AG04449 (cell line): ENCODE measurements at regions not wholly inside any gene's neighbourhood (a gene's known extent, or its start where the extent isn't known, plus 50 kb on each side); places are given as distances from the start of the nearest gene placed in this dataset.

Experiments used
- CTCF ChIA-PET: fragments of 350-600 bp; formaldehyde crosslinking; extraction: SDS; loops from one replicate; lab custom pipeline; 2021; ENCODE audit warnings: antibody characterized with exemption; lab: Yijun Ruan, JAX
- POLR2A ChIA-PET: fragments of 400-600, 350-600 bp; formaldehyde crosslinking; extraction: SDS; loops from one replicate; lab custom pipeline; 2020; ENCODE audit warnings: antibody characterized with exemption, inconsistent platforms; lab: Yijun Ruan, JAX
- DNase-seq: peaks from one replicate; pipeline ENCODE4 v3.0.0-alpha.2; 2010; ENCODE audit warnings: low read depth, low spot score
- H3K4me3 ChIP-seq: 2 replicates; pipeline ENCODE4 v1.5.1; 2011; ENCODE audit warnings: low read depth, mild to moderate bottlenecking, control low read depth, low read length
- CTCF ChIP-seq: IDR thresholded peaks from one replicate; pipeline ENCODE4 v1.5.1; 2011; ENCODE audit warnings: mild to moderate bottlenecking, moderate library complexity, low read length, control low read depth, inconsistent platforms; ENCODE audit not compliant: insufficient read depth; ENCODE audit errors: missing control alignments

- no peak for TF ChIP-seq CTCF
- H3K4me3 ChIP-seq = no peak overlapping the region
- CTCF ChIA-PET = interaction anchor here (0.7 to 6.9 kb wide), 13 partner anchors 9 to 736 kb away, joined by 3 to 53 read pairs (median 5); a partner anchor contains a TSS
- no peak for DNase-seq
- POLR2A ChIA-PET = no interaction called here
These were observed 87.8 kb upstream of the PRSS16 start for GRCh38 chr6:27159725-27160124.

DNA sequence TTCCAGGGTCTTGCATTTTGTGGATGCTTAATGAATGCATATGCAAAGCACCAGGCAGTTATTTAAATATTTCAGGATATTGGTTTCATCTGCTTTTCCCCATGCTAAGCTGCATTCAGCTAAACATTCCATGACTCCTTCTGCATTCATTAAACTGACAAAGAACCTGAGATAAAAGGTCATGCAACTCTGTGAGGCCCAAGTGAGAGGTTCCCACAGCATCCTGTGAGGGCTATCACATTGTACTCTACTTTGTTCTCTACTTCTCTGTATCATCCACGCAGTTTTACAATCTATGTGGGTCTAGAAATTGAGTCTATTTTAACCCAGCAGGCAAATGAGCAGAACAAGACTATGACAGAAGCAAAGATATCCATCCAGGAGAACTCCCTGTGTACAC is 86.4 kb upstream of the PRSS16 start:
- no peak overlapping the region for H3K4me3 ChIP-seq
- TF ChIP-seq CTCF = no peak
- ChIA-PET CTCF (interaction anchor here (0.7 to 6.9 kb wide), 19 partner anchors 10 to 1195 kb away, joined by 3 to 53 read pairs (median 5); a partner anchor contains a TSS), POLR2A (no interaction called here)
- DNase-seq = no peak

GRCh38 chr6:27161603-27161945 is 85.9 kb upstream of the PRSS16 start:
- no peak for TF ChIP-seq CTCF
- DNase-seq = no peak
- POLR2A ChIA-PET = no interaction called here
- no peak overlapping the region for H3K4me3 ChIP-seq
- CTCF ChIA-PET = interaction anchor here (0.7 to 6.9 kb wide), 16 partner anchors 10 to 1195 kb away, joined by 3 to 53 read pairs (median 5); a partner anchor contains a TSS

DNA sequence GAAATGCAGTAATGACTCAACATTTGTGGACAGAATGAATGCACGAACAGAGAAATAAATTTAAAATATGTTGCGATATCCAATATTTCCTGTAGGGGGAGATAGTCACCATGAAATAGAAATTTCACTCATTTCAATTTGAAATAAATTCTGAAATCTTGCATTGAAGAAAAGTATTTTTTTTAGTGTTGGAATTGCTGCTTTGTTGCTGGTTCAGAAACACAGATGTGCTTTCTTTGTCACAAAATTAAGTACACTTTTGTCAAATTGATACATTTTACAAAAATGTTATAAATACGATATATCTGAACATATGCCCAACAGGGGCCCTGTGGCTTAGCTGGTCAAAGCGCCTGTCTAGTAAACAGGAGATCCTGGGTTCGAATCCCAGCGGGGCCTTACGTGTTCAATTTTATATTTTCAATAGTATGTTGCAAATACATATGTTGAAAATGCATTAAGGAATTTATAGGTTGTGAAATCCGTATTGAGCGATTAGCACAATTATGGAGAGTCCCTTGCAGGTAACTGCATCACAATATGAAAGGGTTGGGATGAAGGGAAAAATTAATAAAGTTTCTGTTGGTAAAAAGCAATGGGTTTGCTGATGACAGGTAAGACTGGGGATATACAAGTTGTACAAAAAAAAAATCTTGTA is 85.4 kb upstream of the PRSS16 start:
- TF ChIP-seq CTCF = peak; percentile 9
- ChIA-PET CTCF (interaction anchor here (0.7 to 6.9 kb wide), 16 partner anchors 11 to 733 kb away, joined by 3 to 53 read pairs (median 4); a partner anchor contains a TSS), POLR2A (no interaction called here)
- no peak overlapping the region for H3K4me3 ChIP-seq
- DNase-seq = peak; percentile 38

- CTCF ChIA-PET = interaction anchor here (0.7 to 6.9 kb wide), 9 partner anchors 12 to 731 kb away, joined by 3 to 53 read pairs (median 3); no protein-coding TSS in a partner anchor
- no peak for TF ChIP-seq CTCF
- no peak overlapping the region for H3K4me3 ChIP-seq
- no peak for DNase-seq
- POLR2A ChIA-PET = no interaction called here
These were observed 83.7 kb upstream of the PRSS16 start for GRCh38 chr6:27163834-27164233.

GRCh38 chr6:27168108-27168507 is 79.4 kb upstream of the PRSS16 start:
- no peak for TF ChIP-seq CTCF
- POLR2A ChIA-PET = no interaction called here
- CTCF ChIA-PET = interaction anchor here (1.0 to 2.1 kb wide), 3 partner anchors 9 to 627 kb away, joined by 3 to 9 read pairs (median 5); no protein-coding TSS in a partner anchor
- no peak overlapping the region for H3K4me3 ChIP-seq
- DNase-seq = no peak
